B cell (primary cell): ENCODE measurements at regions not wholly inside any gene's neighbourhood (a gene's known extent, or its start where the extent isn't known, plus 50 kb on each side); places are given as distances from the start of the nearest gene placed in this dataset.
"Not testable (repeated sequence)": the region's sequence is repeated elsewhere in the genome, so short reads cannot be mapped to it uniquely, and the experiment has no call there.

Source experiments
- ATAC-seq: fragments of 200-7000 bp; cut with Tn5 transposase; one replicate; pipeline ENCODE4 v1.10.0; 2021; ENCODE audit warnings: low read depth, mild to moderate bottlenecking, moderate number of reproducible peaks, moderate library complexity
- CTCF ChIA-PET: fragments of 350-600 bp; sonication (Branson Sonifier 250); formaldehyde crosslinking; loops from one replicate; lab custom pipeline; 2021; ENCODE audit warnings: antibody characterized with exemption, inconsistent platforms; lab: Charles Lee
- POLR2A ChIA-PET: fragments of 350-600 bp; sonication (Branson Sonifier 250); formaldehyde crosslinking; loops from one replicate; lab custom pipeline; 2021; ENCODE audit warnings: antibody characterized with exemption; lab: Charles Lee
- DNase-seq: peaks from one replicate; pipeline ENCODE4 v3.0.0; 2013
- H2AFZ ChIP-seq: 2 replicates; pipeline ENCODE4 v1.6.1; 2012; ENCODE audit warnings: mild to moderate bottlenecking, low read depth, low read length; ENCODE audit not compliant: insufficient read depth, poor library complexity, severe bottlenecking
- H3K27ac ChIP-seq, 2 donors: 1 replicate in 1 of 2; 2 replicates in 1 of 2; pipeline ENCODE4 v1.5.1; 2012 to 2013; ENCODE audit warnings: low read length in 2 of 2, mild to moderate bottlenecking in 2 of 2, moderate library complexity in 1 of 2
- H3K27me3 ChIP-seq, 4 experiments: fragments of 200-600 bp in 1 of 4; sonication (generic) in 1 of 4; replicated peaks in 1 of 4; 1 replicate in 2 of 4; 2 replicates in 2 of 4; pipeline versions ENCODE4 v1.6.1 to v1.7.0; 2013 to 2016; ENCODE audit warnings: low read length in 3 of 4, mild to moderate bottlenecking in 2 of 4, mixed read lengths in 1 of 4, moderate library complexity in 1 of 4; ENCODE audit not compliant: insufficient read depth in 4 of 4, control insufficient read depth in 3 of 4; ENCODE audit errors: control extremely low read depth in 1 of 4
- H3K36me3 ChIP-seq, 2 experiments: replicated peaks in 1 of 2; 1 replicate in 1 of 2; 2 replicates in 1 of 2; pipeline versions ENCODE4 v1.6.1 to v1.7.1; 2013; ENCODE audit warnings: low read length in 1 of 2; ENCODE audit not compliant: insufficient read depth in 2 of 2, control insufficient read depth in 1 of 2; ENCODE audit errors: control extremely low read depth in 1 of 2, extremely low read depth in 1 of 2
- H3K4me1 ChIP-seq, 2 donors: fragments of 200-600 bp in 1 of 2; sonication (generic) in 1 of 2; 1 replicate in 1 of 2; 2 replicates in 1 of 2; pipeline versions ENCODE4 v1.5.1 to v1.6.1; 2013 to 2017; ENCODE audit warnings: low read length in 2 of 2; ENCODE audit not compliant: control insufficient read depth in 2 of 2, insufficient read depth in 2 of 2
- H3K4me2 ChIP-seq: replicated peaks from 2 replicates; pipeline ENCODE3; 2012; ENCODE audit warnings: mild to moderate bottlenecking, low read depth, low read length; ENCODE audit not compliant: poor library complexity, severe bottlenecking
- H3K4me3 ChIP-seq, 5 experiments: fragments of 200-600 bp in 1 of 5; sonication (generic) in 1 of 5; 1 replicate in 3 of 5; 2 replicates in 2 of 5; pipeline versions ENCODE4 v1.5.1 to v1.7.0; 2011 to 2016; ENCODE audit warnings: low read length in 4 of 5, mild to moderate bottlenecking in 4 of 5, low read depth in 2 of 5, control low read depth in 1 of 5, moderate library complexity in 1 of 5; ENCODE audit not compliant: insufficient read depth in 1 of 5; ENCODE audit errors: control extremely low read depth in 1 of 5, extremely low read depth in 1 of 5
- H3K79me2 ChIP-seq: fragments of 200-600 bp; sonication (generic); one replicate; pipeline ENCODE4 v1.6.0; 2016; ENCODE audit warnings: low read length; ENCODE audit not compliant: control insufficient read depth, insufficient read depth
- H3K9ac ChIP-seq: fragments of 200-600 bp; sonication (generic); 2 replicates; pipeline ENCODE4 v1.6.1; 2017; ENCODE audit warnings: mild to moderate bottlenecking, low read length, moderate library complexity
- H3K9me3 ChIP-seq, 3 donors: one replicate each; pipeline versions ENCODE4 v1.6.1 to v1.7.1; 2013; ENCODE audit warnings: low read length in 2 of 3; ENCODE audit not compliant: control insufficient read depth in 2 of 3, insufficient read depth in 1 of 3; ENCODE audit errors: control extremely low read depth in 1 of 3
- H4K20me1 ChIP-seq: 2 replicates; pipeline ENCODE4 v1.6.0; 2012; ENCODE audit warnings: mild to moderate bottlenecking, low read length; ENCODE audit not compliant: insufficient read depth, control insufficient read depth, poor library complexity, severe bottlenecking
- H3K27ac Mint-ChIP-seq: one replicate; pipeline ENCODE4 v1.8.0; 2021; ENCODE audit warnings: mixed read lengths
- H3K27me3 Mint-ChIP-seq: one replicate; pipeline ENCODE4 v1.8.0; 2021; ENCODE audit warnings: mixed read lengths
- H3K4me1 Mint-ChIP-seq: one replicate; pipeline ENCODE4 v1.8.0; 2021; ENCODE audit warnings: mixed read lengths
- H3K4me3 Mint-ChIP-seq: one replicate; pipeline ENCODE4 v1.8.0; 2021; ENCODE audit warnings: mixed read lengths
- H3K9me3 Mint-ChIP-seq: one replicate; pipeline ENCODE4 v1.8.0; 2022; ENCODE audit warnings: mixed read lengths; ENCODE audit not compliant: insufficient read depth
- EZH2 ChIP-seq: IDR thresholded peaks from 2 replicates; pipeline ENCODE4 v1.6.1; 2012; ENCODE audit warnings: borderline replicate concordance, low read depth, mild to moderate bottlenecking, moderate library complexity, low read length; ENCODE audit not compliant: insufficient read depth, poor library complexity, severe bottlenecking
- WGBS: methylation state at CpG from one replicate; pipeline ENCODE4 v1.1.5; 2013; ENCODE audit warnings: missing lambda C conversion rate; ENCODE audit not compliant: insufficient coverage; 5-methylcytosine and 5-hydroxymethylcytosine counted together
- intact Hi-C: fragments of 100-400 bp; cut with micrococcal nuclease; formaldehyde crosslinking; loops from one replicate; pipeline ENCODE4 v1.10.0; 2022
- TF ChIP-seq, protein P1 (sequence below): fragments of 200-600 bp; IDR thresholded peaks from one replicate; pipeline ENCODE4 v1.8.0; 2022; ENCODE audit warnings: antibody characterized with exemption, mild to moderate bottlenecking

DNA sequence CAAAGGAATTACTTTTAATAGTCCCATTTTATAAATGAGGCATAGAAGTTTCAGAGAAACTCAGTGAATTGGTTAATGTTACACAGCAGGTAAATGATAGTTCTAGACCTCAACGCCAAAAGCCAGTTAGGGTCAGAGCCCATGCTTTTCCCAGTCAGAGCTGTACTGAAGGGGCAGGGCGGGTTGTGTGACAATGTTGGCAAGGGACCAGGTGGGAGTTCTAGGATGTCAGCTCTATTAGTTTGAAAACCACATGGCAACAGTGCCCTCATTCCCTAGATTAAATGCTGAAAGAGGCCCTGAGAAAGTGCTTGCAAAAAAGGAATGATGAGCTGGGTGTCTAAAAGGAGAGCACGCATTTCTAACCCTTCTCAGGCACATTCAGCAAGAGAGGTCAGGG, 65.4 kb upstream of the EPHB1 start:
- Histone ChIP-seq H3K9ac (no peak overlapping the region), H3K27me3 (no peaks in the 10 kb centered on the region), H4K20me1 (no peaks in the 10 kb centered on the region), H3K4me1 (no peaks in the 10 kb centered on the region), H3K4me3 (no peak overlapping the region), H3K79me2 (no peaks in the 10 kb centered on the region), H3K27ac (no peak overlapping the region), H2AFZ (no peak overlapping the region), H3K4me2 (no peak overlapping the region), H3K36me3 (no peaks in the 10 kb centered on the region), H3K9me3 (no peaks in the 10 kb centered on the region)
- Mint-ChIP-seq H3K4me1 (no peaks in the 10 kb centered on the region), H3K27ac (no peak overlapping the region), H3K27me3 (peaks cover 18% of the 10 kb centered on the region), H3K9me3 (no peaks in the 10 kb centered on the region), H3K4me3 (no peak overlapping the region)
- intact Hi-C loops: no loop called here
- TF ChIP-seq, protein P1, sequence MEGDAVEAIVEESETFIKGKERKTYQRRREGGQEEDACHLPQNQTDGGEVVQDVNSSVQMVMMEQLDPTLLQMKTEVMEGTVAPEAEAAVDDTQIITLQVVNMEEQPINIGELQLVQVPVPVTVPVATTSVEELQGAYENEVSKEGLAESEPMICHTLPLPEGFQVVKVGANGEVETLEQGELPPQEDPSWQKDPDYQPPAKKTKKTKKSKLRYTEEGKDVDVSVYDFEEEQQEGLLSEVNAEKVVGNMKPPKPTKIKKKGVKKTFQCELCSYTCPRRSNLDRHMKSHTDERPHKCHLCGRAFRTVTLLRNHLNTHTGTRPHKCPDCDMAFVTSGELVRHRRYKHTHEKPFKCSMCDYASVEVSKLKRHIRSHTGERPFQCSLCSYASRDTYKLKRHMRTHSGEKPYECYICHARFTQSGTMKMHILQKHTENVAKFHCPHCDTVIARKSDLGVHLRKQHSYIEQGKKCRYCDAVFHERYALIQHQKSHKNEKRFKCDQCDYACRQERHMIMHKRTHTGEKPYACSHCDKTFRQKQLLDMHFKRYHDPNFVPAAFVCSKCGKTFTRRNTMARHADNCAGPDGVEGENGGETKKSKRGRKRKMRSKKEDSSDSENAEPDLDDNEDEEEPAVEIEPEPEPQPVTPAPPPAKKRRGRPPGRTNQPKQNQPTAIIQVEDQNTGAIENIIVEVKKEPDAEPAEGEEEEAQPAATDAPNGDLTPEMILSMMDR: no peak
- no peak for TF ChIP-seq EZH2
- 93% methylated on average over 1 of the region's 3 CpGs for WGBS
- POLR2A ChIA-PET: no interaction called here
- ATAC-seq (no peak), DNase-seq (no peak)
- CTCF ChIA-PET: no interaction called here

DNA sequence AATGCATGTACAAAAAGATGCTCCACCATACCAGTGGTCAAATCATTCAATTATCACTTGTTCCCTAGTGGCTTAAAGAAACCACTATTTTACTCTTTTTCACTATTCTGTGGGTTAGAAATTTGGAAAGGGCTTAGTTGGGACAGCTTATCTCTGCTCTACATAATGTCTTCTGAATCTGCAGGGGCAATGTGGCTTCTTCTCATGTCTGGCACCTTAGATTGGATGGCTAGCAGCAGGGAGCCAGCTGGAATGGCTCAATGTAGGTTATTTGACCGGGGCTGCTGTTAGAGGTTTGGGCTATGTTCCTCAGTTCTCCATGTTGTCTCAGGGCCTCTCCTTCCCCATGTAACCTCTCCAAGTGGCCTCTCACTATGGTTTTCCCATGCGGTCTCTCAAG, 57.5 kb upstream of the EPHB1 start:
- Mint-ChIP-seq H3K4me3 (no peak overlapping the region), H3K4me1 (no peaks in the 10 kb centered on the region), H3K27ac (no peak overlapping the region), H3K9me3 (no peaks in the 10 kb centered on the region), H3K27me3 (peaks cover 5% of the 10 kb centered on the region)
- CTCF ChIA-PET: no interaction called here
- no peak overlapping the region for H3K4me2 ChIP-seq
- no peaks in the 10 kb centered on the region for H3K4me1 ChIP-seq
- ATAC-seq: no peak
- intact Hi-C loops: no loop called here
- H4K20me1 ChIP-seq: no peaks in the 10 kb centered on the region
- no peak for DNase-seq
- no peak overlapping the region for H3K9ac ChIP-seq
- POLR2A ChIA-PET: no interaction called here
- no peaks in the 10 kb centered on the region for H3K27me3 ChIP-seq
- no peak overlapping the region for H2AFZ ChIP-seq
- no peak overlapping the region for H3K4me3 ChIP-seq
- H3K27ac ChIP-seq: no peak overlapping the region
- no peaks in the 10 kb centered on the region for H3K9me3 ChIP-seq
- H3K79me2 ChIP-seq: no peaks in the 10 kb centered on the region
- 63% methylated on average over 2 of the region's 2 CpGs for WGBS
- no peaks in the 10 kb centered on the region for H3K36me3 ChIP-seq
- TF ChIP-seq, protein P1: no peak
- TF ChIP-seq EZH2: no peak

DNA sequence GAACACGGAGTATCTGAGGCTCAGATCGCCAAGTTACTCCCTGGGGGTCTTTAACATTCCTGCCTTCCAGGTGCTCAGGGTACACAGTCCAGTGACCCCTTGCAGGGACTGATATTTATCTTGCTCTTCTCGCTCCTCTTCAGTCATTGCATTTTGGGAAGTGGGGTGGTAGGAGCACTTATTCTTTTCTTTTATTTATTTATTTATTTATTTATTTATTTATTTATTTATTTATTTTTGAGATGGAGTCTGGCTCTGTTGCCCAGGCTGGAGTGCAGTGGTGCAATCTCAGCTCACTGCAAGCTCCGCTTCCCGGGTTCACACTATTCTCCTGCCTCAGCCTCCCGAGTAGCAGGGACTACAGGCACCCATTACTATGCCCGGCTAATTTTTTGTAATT, 55.0 kb upstream of the EPHB1 start:
- H4K20me1 ChIP-seq, H3K4me1 ChIP-seq, H3K9ac ChIP-seq, CTCF ChIA-PET, H3K9me3 Mint-ChIP-seq, DNase-seq, H3K27ac ChIP-seq, H3K4me2 ChIP-seq, H3K79me2 ChIP-seq, H3K27me3 ChIP-seq, H3K4me3 Mint-ChIP-seq, intact Hi-C loops, H3K27me3 Mint-ChIP-seq, POLR2A ChIA-PET, H3K27ac Mint-ChIP-seq, H3K4me3 ChIP-seq, ATAC-seq, H3K4me1 Mint-ChIP-seq, H3K9me3 ChIP-seq, H2AFZ ChIP-seq, H3K36me3 ChIP-seq: not testable (repeated sequence)
- 87% methylated on average over 2 of the region's 7 CpGs for WGBS
